Stomach (tissue), 4 donors: ENCODE measurements at regions not wholly inside any gene's neighbourhood (a gene's known extent, or its start where the extent isn't known, plus 50 kb on each side); places are given as distances from the start of the nearest gene placed in this dataset.

Experiments used
- EP300 ChIP-seq: sonication (generic); formaldehyde crosslinking; IDR thresholded peaks from one replicate; pipeline ENCODE4 v1.6.1; 2017; ENCODE audit warnings: antibody characterized with exemption
- POLR2A ChIP-seq, 4 donors: fragments of 450-650 bp; IDR thresholded peaks; one replicate each; pipeline ENCODE4 v1.6.1; 2016; ENCODE audit warnings: antibody characterized with exemption in 4 of 4, control low read depth in 2 of 4, mild to moderate bottlenecking in 1 of 4, moderate library complexity in 1 of 4
- POLR2AphosphoS5 ChIP-seq, 3 donors: sonication (generic); formaldehyde crosslinking; IDR thresholded peaks; one replicate each; pipeline ENCODE4 v1.6.1; 2016; ENCODE audit warnings: antibody characterized with exemption in 3 of 3
- TF ChIP-seq, protein P1 (sequence below), 7 experiments: fragments of 450-650 bp in 4 of 7; fragments of 200-600 bp in 3 of 7; sonication (generic) in 3 of 7; IDR thresholded peaks; one replicate each; pipeline ENCODE4 v1.5.1; 2016 to 2019; ENCODE audit warnings: antibody characterized with exemption in 7 of 7, control low read depth in 2 of 7, mild to moderate bottlenecking in 1 of 7

- no peak for TF ChIP-seq POLR2A (IDR thresholded peaks at IDR 0.05)
- no peak for TF ChIP-seq POLR2AphosphoS5 (IDR thresholded peaks at IDR 0.05)
- TF ChIP-seq, protein P1, sequence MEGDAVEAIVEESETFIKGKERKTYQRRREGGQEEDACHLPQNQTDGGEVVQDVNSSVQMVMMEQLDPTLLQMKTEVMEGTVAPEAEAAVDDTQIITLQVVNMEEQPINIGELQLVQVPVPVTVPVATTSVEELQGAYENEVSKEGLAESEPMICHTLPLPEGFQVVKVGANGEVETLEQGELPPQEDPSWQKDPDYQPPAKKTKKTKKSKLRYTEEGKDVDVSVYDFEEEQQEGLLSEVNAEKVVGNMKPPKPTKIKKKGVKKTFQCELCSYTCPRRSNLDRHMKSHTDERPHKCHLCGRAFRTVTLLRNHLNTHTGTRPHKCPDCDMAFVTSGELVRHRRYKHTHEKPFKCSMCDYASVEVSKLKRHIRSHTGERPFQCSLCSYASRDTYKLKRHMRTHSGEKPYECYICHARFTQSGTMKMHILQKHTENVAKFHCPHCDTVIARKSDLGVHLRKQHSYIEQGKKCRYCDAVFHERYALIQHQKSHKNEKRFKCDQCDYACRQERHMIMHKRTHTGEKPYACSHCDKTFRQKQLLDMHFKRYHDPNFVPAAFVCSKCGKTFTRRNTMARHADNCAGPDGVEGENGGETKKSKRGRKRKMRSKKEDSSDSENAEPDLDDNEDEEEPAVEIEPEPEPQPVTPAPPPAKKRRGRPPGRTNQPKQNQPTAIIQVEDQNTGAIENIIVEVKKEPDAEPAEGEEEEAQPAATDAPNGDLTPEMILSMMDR (IDR thresholded peaks at IDR 0.05) = no peak
- TF ChIP-seq EP300 = no peak
Measured at GRCh38 chr5:154587123-154588026, 109.3 kb upstream of the HAND1 start.
